ENCODE measurements at regions not wholly inside any gene's neighbourhood (a gene's known extent, or its start where the extent isn't known, plus 50 kb on each side); places are given as distances from the start of the nearest gene placed in this dataset.

DNA sequence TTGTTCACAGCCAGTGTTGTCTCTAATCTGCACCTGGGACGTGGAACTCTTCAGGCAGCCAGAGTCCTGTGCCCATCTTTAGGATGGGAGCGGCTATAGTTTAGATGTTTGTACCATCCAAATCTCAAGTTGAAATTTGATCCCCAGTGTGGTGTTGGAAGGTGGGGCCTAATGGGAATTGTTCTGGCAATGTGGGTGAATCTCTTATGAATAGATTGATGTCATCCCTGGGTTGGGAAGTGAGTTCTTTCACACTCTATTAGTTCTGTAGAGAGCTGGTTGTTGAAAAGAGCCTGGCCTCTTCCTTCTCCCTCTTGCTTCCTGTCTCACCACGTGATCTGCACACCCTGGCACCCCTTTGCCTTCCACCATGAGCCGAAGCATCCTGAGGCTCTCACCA lies 300.9 kb downstream of the TXNL1 start:
- TF ChIP-seq, protein P1, sequence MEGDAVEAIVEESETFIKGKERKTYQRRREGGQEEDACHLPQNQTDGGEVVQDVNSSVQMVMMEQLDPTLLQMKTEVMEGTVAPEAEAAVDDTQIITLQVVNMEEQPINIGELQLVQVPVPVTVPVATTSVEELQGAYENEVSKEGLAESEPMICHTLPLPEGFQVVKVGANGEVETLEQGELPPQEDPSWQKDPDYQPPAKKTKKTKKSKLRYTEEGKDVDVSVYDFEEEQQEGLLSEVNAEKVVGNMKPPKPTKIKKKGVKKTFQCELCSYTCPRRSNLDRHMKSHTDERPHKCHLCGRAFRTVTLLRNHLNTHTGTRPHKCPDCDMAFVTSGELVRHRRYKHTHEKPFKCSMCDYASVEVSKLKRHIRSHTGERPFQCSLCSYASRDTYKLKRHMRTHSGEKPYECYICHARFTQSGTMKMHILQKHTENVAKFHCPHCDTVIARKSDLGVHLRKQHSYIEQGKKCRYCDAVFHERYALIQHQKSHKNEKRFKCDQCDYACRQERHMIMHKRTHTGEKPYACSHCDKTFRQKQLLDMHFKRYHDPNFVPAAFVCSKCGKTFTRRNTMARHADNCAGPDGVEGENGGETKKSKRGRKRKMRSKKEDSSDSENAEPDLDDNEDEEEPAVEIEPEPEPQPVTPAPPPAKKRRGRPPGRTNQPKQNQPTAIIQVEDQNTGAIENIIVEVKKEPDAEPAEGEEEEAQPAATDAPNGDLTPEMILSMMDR (IDR thresholded peaks at IDR 0.05): no peak
- TF ChIP-seq POLR2A (IDR thresholded peaks at IDR 0.05): no peak
